ENCODE measurements at regions not wholly inside any gene's neighbourhood (a gene's known extent, or its start where the extent isn't known, plus 50 kb on each side); places are given as distances from the start of the nearest gene placed in this dataset.

GRCh38 chr10:22851865-22852239 lies 76.0 kb upstream of the ARMC3 start:
- no peaks in the 10 kb centered on the region for H3K27me3 Mint-ChIP-seq
- no peak overlapping the region for H3K27ac Mint-ChIP-seq
- POLR2A ChIA-PET, result no interaction called here
- ATAC-seq (ENCODE audit: poor library complexity) (no peak), DNase-seq (no peak)
- CTCF ChIA-PET, result no interaction called here
- Histone ChIP-seq H3K36me3 (ENCODE audit: insufficient read depth, low read length) (no peaks in the 10 kb centered on the region), H3K4me3 (ENCODE audit: low read length) (no peak overlapping the region), H3K27ac (ENCODE audit: low read depth in 1 of 2, low read length in 2 of 2) (no peak overlapping the region), H3K27me3 (ENCODE audit: control insufficient read depth in 1 of 2, insufficient read depth in 2 of 2, low read length in 2 of 2) (no peaks in the 10 kb centered on the region), H3K9me3 (ENCODE audit: control insufficient read depth in 1 of 2, insufficient read depth in 1 of 2, low read length in 2 of 2) (no peaks in the 10 kb centered on the region), H3K4me1 (ENCODE audit: insufficient read depth, low read length) (peaks cover 4% of the 10 kb centered on the region)
- intact Hi-C loops (cut with DNase I, micrococcal nuclease), result no loop called here
- TF ChIP-seq CTCF (IDR thresholded peaks at IDR 0.05), result no peak
- no peaks in the 10 kb centered on the region for H3K36me3 Mint-ChIP-seq (ENCODE audit: low read depth)
- no peak overlapping the region for H3K4me3 Mint-ChIP-seq
- peaks cover 12% of the 10 kb centered on the region for H3K4me1 Mint-ChIP-seq (ENCODE audit: low read depth)
- H3K9me3 Mint-ChIP-seq, result no peaks in the 10 kb centered on the region

- Histone ChIP-seq H3K27ac (ENCODE audit: low read depth in 1 of 2, low read length in 2 of 2) (no peak overlapping the region), H3K36me3 (ENCODE audit: insufficient read depth, low read length) (no peaks in the 10 kb centered on the region), H3K9me3 (ENCODE audit: control insufficient read depth in 1 of 2, insufficient read depth in 1 of 2, low read length in 2 of 2) (no peaks in the 10 kb centered on the region), H3K27me3 (ENCODE audit: control insufficient read depth in 1 of 2, insufficient read depth in 2 of 2, low read length in 2 of 2) (no peaks in the 10 kb centered on the region), H3K4me3 (ENCODE audit: low read length) (no peak overlapping the region), H3K4me1 (ENCODE audit: insufficient read depth, low read length) (peaks cover 4% of the 10 kb centered on the region)
- H3K4me1 Mint-ChIP-seq (ENCODE audit: low read depth), result peaks cover 22% of the 10 kb centered on the region
- H3K4me3 Mint-ChIP-seq, result no peak overlapping the region
- no peaks in the 10 kb centered on the region for H3K9me3 Mint-ChIP-seq
- DNase-seq (no peak), ATAC-seq (ENCODE audit: poor library complexity) (no peak)
- H3K27me3 Mint-ChIP-seq, result no peaks in the 10 kb centered on the region
- intact Hi-C loops (cut with DNase I, micrococcal nuclease), result no loop called here
- ChIA-PET CTCF (no interaction called here), POLR2A (no interaction called here)
- TF ChIP-seq CTCF (IDR thresholded peaks at IDR 0.05), result no peak
- no peak overlapping the region for H3K27ac Mint-ChIP-seq
- H3K36me3 Mint-ChIP-seq (ENCODE audit: low read depth), result no peaks in the 10 kb centered on the region
Observed at GRCh38 chr10:22850541-22850940, 77.3 kb upstream of the ARMC3 start.

- Histone ChIP-seq H3K4me1 (ENCODE audit: insufficient read depth, low read length) (peaks cover 4% of the 10 kb centered on the region), H3K27ac (ENCODE audit: low read depth in 1 of 2, low read length in 2 of 2) (no peak overlapping the region), H3K9me3 (ENCODE audit: control insufficient read depth in 1 of 2, insufficient read depth in 1 of 2, low read length in 2 of 2) (no peaks in the 10 kb centered on the region), H3K36me3 (ENCODE audit: insufficient read depth, low read length) (no peaks in the 10 kb centered on the region), H3K4me3 (ENCODE audit: low read length) (no peak overlapping the region), H3K27me3 (ENCODE audit: control insufficient read depth in 1 of 2, insufficient read depth in 2 of 2, low read length in 2 of 2) (no peaks in the 10 kb centered on the region)
- ChIA-PET POLR2A (no interaction called here), CTCF (no interaction called here)
- Mint-ChIP-seq H3K9me3 (no peaks in the 10 kb centered on the region), H3K4me1 (ENCODE audit: low read depth) (peaks cover 23% of the 10 kb centered on the region), H3K4me3 (peak overlapping the region; percentile 76), H3K36me3 (ENCODE audit: low read depth) (no peaks in the 10 kb centered on the region), H3K27ac (peak overlapping the region; percentile 13), H3K27me3 (no peaks in the 10 kb centered on the region)
- ATAC-seq (ENCODE audit: poor library complexity) (peak; percentile 51), DNase-seq (peak in 4 of 14 experiments; percentile 8 to 34 (median 12))
- TF ChIP-seq CTCF (IDR thresholded peaks at IDR 0.05), result no peak
- intact Hi-C loops (cut with DNase I, micrococcal nuclease), result loop anchor here in 1 of 2 experiments (5.0 kb wide), 1 partner anchor 277 kb away; no protein-coding TSS in a partner anchor
Observed at GRCh38 chr10:22849077-22849805, 78.6 kb upstream of the ARMC3 start.
